Breast epithelium (tissue), 3 donors: ENCODE measurements at regions not wholly inside any gene's neighbourhood (a gene's known extent, or its start where the extent isn't known, plus 50 kb on each side); places are given as distances from the start of the nearest gene placed in this dataset.

Experiments used
- POLR2A ChIP-seq: fragments of 450-650 bp; IDR thresholded peaks from one replicate; pipeline ENCODE4 v1.6.1; 2016; ENCODE audit warnings: antibody characterized with exemption, mild to moderate bottlenecking, moderate library complexity
- POLR2AphosphoS5 ChIP-seq, 3 donors: sonication (generic); formaldehyde crosslinking; IDR thresholded peaks; one replicate each; pipeline ENCODE4 v1.6.1; 2017; ENCODE audit warnings: antibody characterized with exemption in 3 of 3

DNA sequence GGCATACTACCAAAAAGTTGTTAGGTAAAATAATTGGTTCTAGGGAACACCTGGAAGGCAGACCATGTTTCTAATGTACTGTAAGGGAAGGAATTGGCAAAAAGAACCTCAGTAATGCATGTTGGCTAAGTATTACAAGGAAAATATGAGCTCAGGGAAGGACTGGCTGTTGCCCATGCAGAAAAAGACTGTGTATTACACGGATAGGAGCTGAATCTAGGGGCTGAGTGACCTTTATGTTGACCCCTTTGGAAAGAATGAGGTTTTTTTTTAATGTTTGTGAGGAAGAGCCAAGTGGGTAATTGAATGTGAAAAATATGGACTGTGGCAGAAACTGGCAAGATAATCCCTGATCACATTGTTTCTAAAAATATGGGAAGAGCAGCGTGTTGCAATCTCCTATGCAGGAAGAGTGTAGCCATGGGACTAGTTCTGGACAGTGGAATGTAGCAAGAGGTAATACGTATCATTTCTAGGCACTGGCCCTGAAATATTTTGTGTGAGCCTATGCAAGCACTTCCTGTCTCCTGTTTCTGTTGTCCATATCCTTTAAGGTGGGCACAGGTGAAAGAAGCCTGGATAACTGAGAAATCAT lies 95.1 kb upstream of the CNTNAP4 start:
- TF ChIP-seq POLR2A (no peak), POLR2AphosphoS5 (IDR thresholded peaks at IDR 0.05) (no peak)
